HG02852 (cell line): ENCODE measurements at regions not wholly inside any gene's neighbourhood (a gene's known extent, or its start where the extent isn't known, plus 50 kb on each side); places are given as distances from the start of the nearest gene placed in this dataset.
"Not testable (repeated sequence)": the region's sequence is repeated elsewhere in the genome, so short reads cannot be mapped to it uniquely, and the experiment has no call there.

Experiments
- ATAC-seq: cut with Tn5 transposase; IDR thresholded peaks from one replicate; pipeline ENCODE4 v1.9.1; 2021; ENCODE audit warnings: mild to moderate bottlenecking, moderate library complexity; ENCODE audit not compliant: unreplicated experiment

GRCh38 chr4:18442957-18443356, 421.4 kb upstream of the LCORL start:
- ATAC-seq: no peak

GRCh38 chr4:18441676-18442075, 420.1 kb upstream of the LCORL start:
- ATAC-seq: no peak

GRCh38 chr4:18441203-18441590, 419.6 kb upstream of the LCORL start:
- ATAC-seq: no peak

- ATAC-seq: no peak
Measured at GRCh38 chr4:18440527-18441202, 419.1 kb upstream of the LCORL start.

- ATAC-seq: no peak
Measured at GRCh38 chr4:18439311-18439710, 417.8 kb upstream of the LCORL start.

- no peak for ATAC-seq
Measured at GRCh38 chr4:18435781-18436180, 414.2 kb upstream of the LCORL start.

GRCh38 chr4:18422685-18423084, 401.1 kb upstream of the LCORL start:
- ATAC-seq: no peak

- no peak for ATAC-seq
Measured at GRCh38 chr4:18421519-18421918, 400.0 kb upstream of the LCORL start.

- ATAC-seq: peak; percentile 72
Measured at GRCh38 chr4:18419780-18420179, 398.2 kb upstream of the LCORL start.

- not testable (repeated sequence) for ATAC-seq
Measured at GRCh38 chr4:18418195-18418898, 396.8 kb upstream of the LCORL start.

GRCh38 chr4:18417651-18418050, 396.1 kb upstream of the LCORL start:
- not testable (repeated sequence) for ATAC-seq

GRCh38 chr4:18406264-18406663, 384.7 kb upstream of the LCORL start:
- ATAC-seq: no peak

GRCh38 chr4:18405054-18405453, 383.5 kb upstream of the LCORL start:
- ATAC-seq: no peak

- ATAC-seq: no peak
Measured at GRCh38 chr4:18404642-18405041, 383.1 kb upstream of the LCORL start.

- no peak for ATAC-seq
Measured at GRCh38 chr4:18403327-18403726, 381.8 kb upstream of the LCORL start.

GRCh38 chr4:18401868-18402267, 380.3 kb upstream of the LCORL start:
- ATAC-seq: no peak

- ATAC-seq: no peak
Measured at GRCh38 chr4:18401425-18401824, 379.9 kb upstream of the LCORL start.

- ATAC-seq: no peak
Measured at GRCh38 chr4:18398661-18399060, 377.1 kb upstream of the LCORL start.

- ATAC-seq: no peak
Measured at GRCh38 chr4:18397681-18398390, 376.3 kb upstream of the LCORL start.

GRCh38 chr4:18394656-18395055, 373.1 kb upstream of the LCORL start:
- no peak for ATAC-seq

- no peak for ATAC-seq
Measured at GRCh38 chr4:18391354-18391728, 369.8 kb upstream of the LCORL start.
